Right lobe of liver (tissue), 6 donors: ENCODE measurements at regions not wholly inside any gene's neighbourhood (a gene's known extent, or its start where the extent isn't known, plus 50 kb on each side); places are given as distances from the start of the nearest gene placed in this dataset.

ENCODE experiments used
- ATAC-seq, 4 donors: fragments of 200-7000 bp; cut with Tn5 transposase; one replicate each; pipeline ENCODE4 v1.9.1; 2020; ENCODE audit warnings: mild to moderate bottlenecking in 4 of 4, moderate library complexity in 4 of 4
- DNase-seq, 3 donors: peaks; one replicate each; pipeline ENCODE4 v3.0.0-alpha.2; 2020
- H3K27ac ChIP-seq, 3 donors: fragments of 200-600 bp; one replicate each; pipeline ENCODE4 v1.8.0; 2022
- H3K27me3 ChIP-seq, 2 donors: fragments of 200-600 bp; one replicate each; pipeline ENCODE4 v1.8.0; 2022
- H3K36me3 ChIP-seq, 4 donors: fragments of 200-600 bp; sonication (generic) in 1 of 4; one replicate each; pipeline versions ENCODE4 v1.5.1 to v1.8.0; 2017 to 2022; ENCODE audit warnings: control low read depth in 1 of 4
- H3K4me1 ChIP-seq, 4 donors: fragments of 200-600 bp; sonication (generic) in 1 of 4; one replicate each; pipeline versions ENCODE4 v1.5.1 to v1.8.0; 2017 to 2022; ENCODE audit warnings: control low read depth in 1 of 4
- H3K4me3 ChIP-seq, 3 donors: fragments of 200-600 bp; one replicate each; pipeline ENCODE4 v1.8.0; 2022
- H3K9me3 ChIP-seq, 4 donors: fragments of 200-600 bp; sonication (generic) in 1 of 4; one replicate each; pipeline versions ENCODE4 v1.5.1 to v1.8.0; 2017 to 2022; ENCODE audit warnings: control low read depth in 1 of 4
- CTCF ChIP-seq, 4 donors: fragments of 200-600 bp in 3 of 4; fragments of 450-650 bp in 1 of 4; IDR thresholded peaks; one replicate each; pipeline versions ENCODE4 v1.5.1 to v1.8.0; 2016 to 2022; ENCODE audit warnings: antibody characterized with exemption in 4 of 4, mild to moderate bottlenecking in 2 of 4
- POLR2A ChIP-seq: fragments of 450-650 bp; IDR thresholded peaks from one replicate; pipeline ENCODE4 v1.6.1; 2017; ENCODE audit warnings: antibody characterized with exemption, mild to moderate bottlenecking
- WGBS: methylation state at CpG from one replicate; pipeline ENCODE4 v1.1.6; 2018; ENCODE audit warnings: low coverage, low lambda C conversion rate; ENCODE audit not compliant: insufficient coverage; ENCODE audit errors: missing lambda C conversion rate; 5-methylcytosine and 5-hydroxymethylcytosine counted together
- intact Hi-C, 2 donors: fragments of 100-400 bp; cut with DNase I; formaldehyde crosslinking; loops; one replicate each; pipeline versions ENCODE4 v1.11.2 to v1.14.1; 2022
- donor health status: DM: no; HTN: yes; CAD: no.
- donor health status: DM: no; HTN: no; CAD: no.
- donor health status: DM: no; HTN: no; CAD: no.
- donor health status: DM: no; HTN: yes; CAD: no.
- donor health status: DM: no; HTN: yes; CAD: no.

DNA sequence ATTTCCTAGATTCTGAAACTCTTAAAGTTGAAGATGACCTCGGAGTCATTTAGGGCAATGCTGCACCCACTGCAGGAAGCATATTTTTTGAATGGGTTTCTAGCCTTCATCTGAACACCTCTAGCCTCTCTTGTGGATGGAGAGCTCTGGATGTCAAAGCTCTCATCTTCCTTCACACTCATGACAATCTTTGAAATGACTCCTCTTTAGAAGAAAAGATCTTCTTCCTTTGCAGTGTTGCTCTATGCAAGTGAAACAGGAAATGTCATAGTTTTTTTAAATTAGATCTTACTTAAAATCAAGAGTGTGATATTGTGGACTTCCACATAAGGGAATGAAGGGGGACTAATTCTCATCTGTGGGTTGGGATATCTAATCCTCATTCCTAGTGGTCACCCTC lies 86.3 kb upstream of the GRIP1 start:
- ATAC-seq (no peak), DNase-seq (no peak)
- Histone ChIP-seq H3K9me3 (no peaks in the 10 kb centered on the region), H3K27me3 (no peaks in the 10 kb centered on the region), H3K4me3 (no peak overlapping the region), H3K36me3 (no peaks in the 10 kb centered on the region), H3K27ac (no peak overlapping the region), H3K4me1 (no peaks in the 10 kb centered on the region)
- TF ChIP-seq POLR2A (no peak), CTCF (IDR thresholded peaks at IDR 0.05) (no peak)
- 50% methylated on average over 1 of the region's 1 CpG for WGBS
- intact Hi-C loops = no loop called here

- TF ChIP-seq CTCF (IDR thresholded peaks at IDR 0.05) (no peak), POLR2A (no peak)
- no peaks in the 10 kb centered on the region for H3K27me3 ChIP-seq
- H3K9me3 ChIP-seq = no peaks in the 10 kb centered on the region
- no peaks in the 10 kb centered on the region for H3K36me3 ChIP-seq
- no peak overlapping the region for H3K27ac ChIP-seq
- 31% methylated on average over 7 of the region's 7 CpGs for WGBS
- H3K4me3 ChIP-seq = no peak overlapping the region
- DNase-seq = no peak
- no peak for ATAC-seq
- intact Hi-C loops = no loop called here
- no peaks in the 10 kb centered on the region for H3K4me1 ChIP-seq
These were observed 88.7 kb upstream of the GRIP1 start for GRCh38 chr12:66767536-66767935.

- 57% methylated on average over 5 of the region's 5 CpGs for WGBS
- no peak for DNase-seq
- H3K9me3 ChIP-seq = no peaks in the 10 kb centered on the region
- intact Hi-C loops = no loop called here
- H3K27ac ChIP-seq = no peak overlapping the region
- ATAC-seq = no peak
- H3K27me3 ChIP-seq = no peaks in the 10 kb centered on the region
- TF ChIP-seq CTCF (IDR thresholded peaks at IDR 0.05) (no peak), POLR2A (no peak)
- H3K4me1 ChIP-seq = no peaks in the 10 kb centered on the region
- H3K36me3 ChIP-seq = no peaks in the 10 kb centered on the region
- H3K4me3 ChIP-seq = no peak overlapping the region
These were observed 89.4 kb upstream of the GRIP1 start for GRCh38 chr12:66768293-66768692.

GRCh38 chr12:66774929-66775328 lies 96.1 kb upstream of the GRIP1 start:
- Histone ChIP-seq H3K4me3 (no peak overlapping the region), H3K27ac (no peak overlapping the region), H3K4me1 (no peaks in the 10 kb centered on the region), H3K36me3 (no peaks in the 10 kb centered on the region), H3K9me3 (no peaks in the 10 kb centered on the region), H3K27me3 (no peaks in the 10 kb centered on the region)
- no peak for TF ChIP-seq CTCF (IDR thresholded peaks at IDR 0.05)
- no peak for TF ChIP-seq POLR2A
- ATAC-seq (no peak), DNase-seq (no peak)
- intact Hi-C loops = no loop called here

DNA sequence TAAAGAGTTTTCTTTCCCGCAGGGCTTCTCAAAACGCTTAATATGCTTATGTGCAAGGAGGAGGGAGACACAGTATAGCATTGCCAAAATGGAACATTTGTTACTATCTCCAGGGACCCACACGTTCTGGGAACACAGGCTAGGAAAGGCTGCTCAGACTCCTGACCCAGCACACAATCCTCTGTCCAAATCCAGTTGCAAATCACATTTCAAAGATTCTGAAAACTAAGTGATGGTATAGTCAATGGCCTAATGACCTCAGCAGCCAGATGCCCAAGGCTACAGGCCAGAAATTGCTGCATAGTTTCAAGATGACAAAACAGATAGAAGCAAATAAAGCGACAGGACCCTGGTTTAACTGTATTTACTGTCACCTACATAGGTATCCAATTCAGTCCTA lies 97.0 kb upstream of the GRIP1 start:
- DNase-seq (no peak), ATAC-seq (no peak)
- intact Hi-C loops = no loop called here
- Histone ChIP-seq H3K27me3 (no peaks in the 10 kb centered on the region), H3K4me1 (no peaks in the 10 kb centered on the region), H3K4me3 (no peak overlapping the region), H3K9me3 (no peaks in the 10 kb centered on the region), H3K27ac (no peak overlapping the region), H3K36me3 (no peaks in the 10 kb centered on the region)
- WGBS = 32% methylated on average over 4 of the region's 4 CpGs
- TF ChIP-seq POLR2A = no peak
- TF ChIP-seq CTCF (IDR thresholded peaks at IDR 0.05) = no peak
